RCC 7860 (cell line): ENCODE measurements at regions not wholly inside any gene's neighbourhood (a gene's known extent, or its start where the extent isn't known, plus 50 kb on each side); places are given as distances from the start of the nearest gene placed in this dataset.
"Not testable (repeated sequence)": the region's sequence is repeated elsewhere in the genome, so short reads cannot be mapped to it uniquely, and the experiment has no call there.

Source experiments
- DNase-seq: peaks from one replicate; pipeline ENCODE4 v3.0.0-alpha.2; 2015; ENCODE audit warnings: low spot score
- FAIRE-seq: peaks from 2 replicates; lab custom pipeline; 2012; peaks lifted over from hg19 to GRCh38; lab: Jason Lieb, UNC

DNA sequence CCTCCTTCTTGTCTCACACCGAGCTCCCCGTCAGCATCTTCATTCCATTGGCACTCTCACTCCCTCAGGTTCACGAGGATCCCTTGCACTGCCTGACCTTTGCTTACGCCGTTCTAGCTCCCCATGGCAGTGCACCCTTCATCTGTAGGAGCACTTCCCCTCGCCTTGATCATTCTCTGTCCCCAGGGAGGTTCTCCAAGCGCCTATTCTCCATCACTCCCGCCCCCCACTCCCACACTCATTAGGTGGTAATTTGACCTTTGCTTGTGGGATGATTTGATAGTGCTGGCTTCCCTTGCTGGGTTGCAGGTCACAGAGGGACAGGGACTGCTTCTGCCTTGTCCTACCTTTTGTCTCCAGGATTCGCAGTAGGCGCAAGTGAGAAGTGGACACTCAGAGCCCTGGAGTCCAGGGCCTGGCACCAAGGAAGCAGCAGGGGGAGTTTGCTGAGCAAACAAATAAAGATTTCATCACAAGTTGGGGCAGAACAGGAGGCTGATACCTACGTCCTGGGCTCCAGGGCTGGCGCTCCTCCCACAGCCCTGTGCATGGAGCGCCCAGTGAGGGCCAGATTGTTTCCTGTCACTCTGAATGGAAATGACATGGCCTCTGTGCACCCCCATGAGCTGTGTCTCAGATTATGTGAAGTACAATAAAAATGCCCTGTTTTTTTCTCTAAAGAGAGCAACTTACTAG lies 82.0 kb upstream of the RUNX3 start:
- FAIRE-seq (no peak), DNase-seq (no peak)

- DNase-seq (no peak), FAIRE-seq (no peak)
These were observed 81.2 kb upstream of the RUNX3 start for GRCh38 chr1:25011275-25011674.

- no peak for FAIRE-seq
- no peak for DNase-seq
These were observed 79.7 kb upstream of the RUNX3 start for GRCh38 chr1:25009671-25010262.

- no peak for DNase-seq
- no peak for FAIRE-seq
These were observed 78.1 kb upstream of the RUNX3 start for GRCh38 chr1:25008192-25008485.

DNA sequence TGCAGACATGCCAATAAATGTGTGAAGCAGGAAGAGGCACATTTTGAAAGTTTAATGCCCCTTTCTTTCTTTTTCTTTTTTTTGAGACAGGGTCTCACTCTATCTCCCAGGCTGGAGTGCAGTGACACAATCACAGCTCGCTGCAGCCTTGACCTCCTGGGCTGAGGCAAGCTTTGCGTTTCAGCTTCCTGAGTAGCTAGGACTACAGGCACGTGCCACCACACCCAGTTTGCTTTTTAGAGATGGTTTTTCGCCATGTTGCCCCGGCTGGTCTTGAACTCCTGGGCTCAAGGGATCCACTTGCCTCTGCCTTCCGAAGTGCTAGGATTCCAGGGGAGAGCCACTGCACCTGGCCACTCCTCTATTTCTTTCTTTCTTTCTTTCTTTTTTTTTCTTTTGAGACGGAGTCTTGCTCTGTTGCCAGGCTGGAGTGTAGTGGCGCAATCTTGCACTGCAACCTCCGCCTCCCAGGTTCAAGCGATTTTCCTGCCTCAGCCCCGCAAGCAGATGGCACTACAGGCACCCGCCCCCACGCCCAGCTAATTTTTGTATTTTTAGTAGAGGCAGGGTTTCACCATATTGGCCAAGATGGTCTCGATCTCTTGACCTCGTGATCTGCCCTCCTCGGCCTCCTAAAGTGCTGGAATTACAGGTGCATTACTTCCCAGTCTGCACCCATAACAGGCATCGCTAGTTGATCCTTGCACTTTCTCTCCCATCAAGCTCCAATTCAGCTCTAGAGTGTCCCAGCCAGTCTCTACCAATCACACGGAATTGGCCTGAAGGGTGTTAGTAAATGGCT lies 77.5 kb upstream of the RUNX3 start:
- not testable (repeated sequence) for FAIRE-seq, DNase-seq

- DNase-seq (no peak), FAIRE-seq (no peak)
These were observed 76.7 kb upstream of the RUNX3 start for GRCh38 chr1:25006770-25007169.

GRCh38 chr1:25004355-25004754 lies 74.3 kb upstream of the RUNX3 start:
- no peak for FAIRE-seq

DNA sequence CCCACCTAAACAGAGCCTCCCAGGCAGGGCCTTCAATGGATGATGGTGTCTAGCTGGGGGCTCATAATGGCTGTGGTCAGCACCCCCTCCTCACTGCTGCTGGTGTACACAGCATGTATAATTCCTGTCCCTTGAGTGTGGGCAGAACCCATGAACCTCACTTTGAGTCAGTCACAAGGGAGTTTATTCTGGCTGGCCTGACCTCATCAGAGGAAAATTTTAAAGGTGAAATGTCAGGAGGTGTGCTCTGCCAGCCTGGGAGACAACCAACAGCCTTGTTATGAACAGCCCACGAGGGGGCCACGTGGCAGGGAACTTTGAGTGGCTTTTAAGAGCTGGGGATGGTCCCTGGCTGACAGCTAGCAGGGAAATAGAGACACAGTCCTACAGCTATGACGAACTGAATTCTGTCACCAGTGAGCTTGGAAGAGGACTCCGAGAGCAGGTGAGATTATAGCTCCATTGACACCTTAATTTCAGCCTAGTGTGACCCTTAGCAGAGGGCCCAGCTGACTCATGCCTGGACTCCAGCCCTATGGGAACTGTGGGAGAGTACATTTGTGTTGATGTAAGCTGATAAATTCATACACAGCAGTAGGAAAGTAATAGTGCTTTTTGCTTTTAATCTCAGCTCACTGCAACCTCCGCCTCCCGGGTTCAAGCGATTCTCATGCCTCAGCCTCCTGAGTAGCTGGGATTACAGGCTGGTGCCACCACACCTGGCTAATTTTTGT lies 73.5 kb upstream of the RUNX3 start:
- FAIRE-seq (no peak), DNase-seq (peak; percentile 21)

More at GRCh38 chr1:25004355-25004754, 74.3 kb upstream of the RUNX3 start:
- no peak for DNase-seq

DNA sequence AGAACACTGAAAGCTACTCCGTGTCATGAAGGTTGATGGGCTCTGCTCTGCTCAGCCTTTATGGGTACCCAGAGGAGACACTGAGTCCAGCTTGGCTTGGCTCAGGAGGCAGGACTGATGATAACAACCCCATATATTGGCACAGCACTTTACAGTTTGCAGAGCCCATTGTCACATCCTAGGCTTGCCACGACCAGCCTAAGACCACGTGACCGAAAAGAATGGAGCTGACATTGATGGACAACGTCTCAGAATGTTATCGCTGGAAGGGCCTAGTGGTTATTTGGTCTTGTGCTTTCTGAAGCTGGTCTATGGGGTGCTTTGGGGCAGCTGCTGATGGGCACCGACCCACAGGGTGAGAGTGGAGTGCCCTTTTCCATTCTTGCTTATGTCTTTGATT lies 72.9 kb upstream of the RUNX3 start:
- DNase-seq (no peak), FAIRE-seq (no peak)

DNA sequence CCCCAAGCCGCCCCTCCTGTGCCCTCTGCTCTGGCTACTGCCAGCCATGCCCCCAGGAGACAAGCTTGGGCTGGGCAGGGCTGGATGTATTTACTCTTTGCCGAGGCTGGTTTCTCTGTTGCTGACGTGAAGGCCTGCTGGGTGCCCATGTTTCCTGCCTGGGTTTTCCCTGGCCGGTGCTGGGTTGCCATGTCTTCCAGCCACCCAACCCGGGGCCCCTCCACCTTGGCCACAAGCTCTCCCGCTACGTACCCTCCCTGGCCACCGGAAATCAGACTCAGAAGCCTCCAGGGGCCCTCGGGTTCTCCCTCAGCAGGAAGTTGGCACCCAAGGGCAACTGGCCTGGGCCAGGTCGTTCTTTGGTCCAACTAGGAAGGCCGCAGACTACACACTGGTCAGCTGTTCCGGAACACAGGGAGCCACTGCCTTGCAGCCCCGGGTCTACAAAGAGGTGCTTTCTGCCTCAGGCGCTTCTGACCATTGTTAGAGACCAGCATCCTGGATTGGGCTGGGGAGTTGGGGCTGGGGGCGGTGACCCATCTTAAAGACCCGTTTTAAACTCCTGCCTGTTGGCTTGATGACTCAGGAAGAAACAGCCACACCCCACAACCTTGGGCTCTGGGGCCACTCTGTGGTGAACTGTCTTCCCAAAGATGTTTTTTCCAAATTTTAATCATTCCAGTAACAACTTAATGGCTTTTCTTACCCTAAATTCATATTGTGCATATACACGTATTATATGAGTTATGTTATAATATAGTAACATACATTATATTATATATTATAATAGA lies 71.2 kb upstream of the RUNX3 start:
- no peak for DNase-seq
- FAIRE-seq: no peak

- DNase-seq (no peak), FAIRE-seq (no peak)
These were observed 69.8 kb upstream of the RUNX3 start for GRCh38 chr1:24999906-25000305.

- DNase-seq (no peak), FAIRE-seq (no peak)
These were observed 69.3 kb upstream of the RUNX3 start for GRCh38 chr1:24999426-24999825.

GRCh38 chr1:24998563-24999245 lies 68.6 kb upstream of the RUNX3 start:
- no peak for DNase-seq
- no peak for FAIRE-seq

GRCh38 chr1:24996983-24997893 lies 67.2 kb upstream of the RUNX3 start:
- no peak for FAIRE-seq
- no peak for DNase-seq

GRCh38 chr1:24996456-24996855 lies 66.4 kb upstream of the RUNX3 start:
- FAIRE-seq (no peak), DNase-seq (no peak)

- no peak for FAIRE-seq
- DNase-seq: no peak
These were observed 65.6 kb upstream of the RUNX3 start for GRCh38 chr1:24995661-24996060.

- DNase-seq: no peak
- no peak for FAIRE-seq
These were observed 65.1 kb upstream of the RUNX3 start for GRCh38 chr1:24995140-24995539.

- no peak for FAIRE-seq
- DNase-seq: no peak
These were observed 64.0 kb upstream of the RUNX3 start for GRCh38 chr1:24993871-24994580.
